ENCODE measurements at regions not wholly inside any gene's neighbourhood (a gene's known extent, or its start where the extent isn't known, plus 50 kb on each side); places are given as distances from the start of the nearest gene placed in this dataset.
"Not testable (repeated sequence)": the region's sequence is repeated elsewhere in the genome, so short reads cannot be mapped to it uniquely, and the experiment has no call there.

- not testable (repeated sequence) for DNase-seq
These were observed 130.2 kb upstream of the CDKN3 start for GRCh38 chr14:54266616-54267015.

- DNase-seq = peak; percentile 24 to 58 (median 52)
These were observed 129.6 kb upstream of the CDKN3 start for GRCh38 chr14:54267172-54267571.

GRCh38 chr14:54275997-54276725 is 120.6 kb upstream of the CDKN3 start:
- no peak for DNase-seq

- no peak for DNase-seq
These were observed 118.7 kb upstream of the CDKN3 start for GRCh38 chr14:54278087-54278486.

- no peak for DNase-seq
These were observed 118.0 kb upstream of the CDKN3 start for GRCh38 chr14:54278665-54279295.

- no peak for DNase-seq
These were observed 114.0 kb upstream of the CDKN3 start for GRCh38 chr14:54282849-54283248.

GRCh38 chr14:54285030-54285429 is 111.8 kb upstream of the CDKN3 start:
- no peak for DNase-seq

GRCh38 chr14:54291491-54292191 is 105.2 kb upstream of the CDKN3 start:
- no peak for DNase-seq

- DNase-seq = no peak
These were observed 102.0 kb upstream of the CDKN3 start for GRCh38 chr14:54294802-54295201.

GRCh38 chr14:54299410-54300363 is 97.1 kb upstream of the CDKN3 start:
- DNase-seq = no peak

GRCh38 chr14:54300881-54301280 is 95.9 kb upstream of the CDKN3 start:
- DNase-seq = no peak

GRCh38 chr14:54301359-54301758 is 95.4 kb upstream of the CDKN3 start:
- DNase-seq = peak; percentile 35 to 47 (median 43)

GRCh38 chr14:54306806-54307205 is 90.0 kb upstream of the CDKN3 start:
- peak in 2 of 3 donors; percentile 1 to 18 for DNase-seq

- DNase-seq = peak in 2 of 3 donors; percentile 1 to 7
These were observed 87.2 kb upstream of the CDKN3 start for GRCh38 chr14:54309615-54310014.

GRCh38 chr14:54310151-54310850 is 86.5 kb upstream of the CDKN3 start:
- no peak for DNase-seq

GRCh38 chr14:54310851-54311228 is 86.0 kb upstream of the CDKN3 start:
- DNase-seq = no peak

- DNase-seq = peak in 1 of 3 donors; percentile 1
These were observed 84.5 kb upstream of the CDKN3 start for GRCh38 chr14:54312166-54312801.

GRCh38 chr14:54314365-54315104 is 82.3 kb upstream of the CDKN3 start:
- DNase-seq = no peak

GRCh38 chr14:54316652-54317051 is 80.2 kb upstream of the CDKN3 start:
- no peak for DNase-seq

GRCh38 chr14:54317391-54317790 is 79.4 kb upstream of the CDKN3 start:
- DNase-seq = no peak

GRCh38 chr14:54322246-54322645 is 74.6 kb upstream of the CDKN3 start:
- DNase-seq = no peak

Data from suppressor macrophage treated with lipopolysaccharide for 1 hour (primary cell).